Esophagus squamous epithelium (tissue), 4 donors: ENCODE measurements at regions not wholly inside any gene's neighbourhood (a gene's known extent, or its start where the extent isn't known, plus 50 kb on each side); places are given as distances from the start of the nearest gene placed in this dataset.

ENCODE experiments used
- POLR2A ChIP-seq, 4 donors: fragments of 450-650 bp; IDR thresholded peaks; one replicate each; pipeline ENCODE4 v1.6.1; 2017; ENCODE audit warnings: antibody characterized with exemption in 4 of 4, mild to moderate bottlenecking in 4 of 4, moderate library complexity in 3 of 4
- TF ChIP-seq, protein P1 (sequence below), 6 experiments: fragments of 450-650 bp in 4 of 6; fragments of 200-600 bp in 2 of 6; sonication (generic) in 2 of 6; IDR thresholded peaks; one replicate each; pipeline ENCODE4 v1.5.1; 2016 to 2019; ENCODE audit warnings: antibody characterized with exemption in 6 of 6, mild to moderate bottlenecking in 4 of 6, moderate library complexity in 4 of 6

GRCh38 chr18:75157851-75158250 is 51.1 kb downstream of the PTGR3 start:
- TF ChIP-seq, protein P1, sequence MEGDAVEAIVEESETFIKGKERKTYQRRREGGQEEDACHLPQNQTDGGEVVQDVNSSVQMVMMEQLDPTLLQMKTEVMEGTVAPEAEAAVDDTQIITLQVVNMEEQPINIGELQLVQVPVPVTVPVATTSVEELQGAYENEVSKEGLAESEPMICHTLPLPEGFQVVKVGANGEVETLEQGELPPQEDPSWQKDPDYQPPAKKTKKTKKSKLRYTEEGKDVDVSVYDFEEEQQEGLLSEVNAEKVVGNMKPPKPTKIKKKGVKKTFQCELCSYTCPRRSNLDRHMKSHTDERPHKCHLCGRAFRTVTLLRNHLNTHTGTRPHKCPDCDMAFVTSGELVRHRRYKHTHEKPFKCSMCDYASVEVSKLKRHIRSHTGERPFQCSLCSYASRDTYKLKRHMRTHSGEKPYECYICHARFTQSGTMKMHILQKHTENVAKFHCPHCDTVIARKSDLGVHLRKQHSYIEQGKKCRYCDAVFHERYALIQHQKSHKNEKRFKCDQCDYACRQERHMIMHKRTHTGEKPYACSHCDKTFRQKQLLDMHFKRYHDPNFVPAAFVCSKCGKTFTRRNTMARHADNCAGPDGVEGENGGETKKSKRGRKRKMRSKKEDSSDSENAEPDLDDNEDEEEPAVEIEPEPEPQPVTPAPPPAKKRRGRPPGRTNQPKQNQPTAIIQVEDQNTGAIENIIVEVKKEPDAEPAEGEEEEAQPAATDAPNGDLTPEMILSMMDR (IDR thresholded peaks at IDR 0.05) = no peak
- TF ChIP-seq POLR2A (IDR thresholded peaks at IDR 0.05) = no peak
